ENCODE measurements at regions not wholly inside any gene's neighbourhood (a gene's known extent, or its start where the extent isn't known, plus 50 kb on each side); places are given as distances from the start of the nearest gene placed in this dataset.

DNA sequence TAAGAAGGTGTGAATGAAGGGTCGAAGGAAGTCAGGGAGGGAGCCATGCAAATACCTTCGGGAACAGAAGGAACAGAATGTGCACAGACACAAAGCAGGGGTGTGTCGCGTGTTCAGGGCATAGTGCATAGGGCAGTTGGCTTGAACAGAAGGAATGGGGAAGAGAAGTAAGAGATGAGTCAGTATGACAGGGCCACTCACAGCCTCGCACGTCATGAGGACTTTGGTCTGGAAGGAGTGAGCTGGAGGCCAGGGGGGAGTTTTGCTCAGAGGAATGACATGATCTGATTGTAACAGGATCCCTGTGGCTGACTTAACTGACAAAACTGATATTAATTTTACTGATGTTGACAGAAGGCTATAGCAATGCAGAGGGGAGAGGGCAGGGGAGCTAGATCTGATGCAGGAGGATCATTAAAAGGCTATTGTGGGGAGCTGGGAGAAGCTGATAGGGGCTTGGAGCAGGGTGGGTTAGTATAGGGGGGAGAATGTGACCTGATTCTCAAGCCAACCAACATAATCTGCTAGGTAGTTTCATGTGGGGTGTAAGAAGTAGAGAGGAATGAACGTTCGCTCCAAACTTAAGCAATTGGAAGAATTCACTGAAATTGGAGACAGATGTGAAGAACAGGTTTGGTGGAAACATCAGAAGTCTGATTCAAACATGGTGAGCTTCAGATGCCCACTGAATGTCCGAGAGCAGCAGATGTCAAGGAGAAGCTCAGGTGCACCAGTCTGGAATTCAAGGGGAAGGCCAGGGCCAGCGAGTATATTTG is 60.4 kb upstream of the COPS8 start (continued):
- TF ChIP-seq, protein P1, sequence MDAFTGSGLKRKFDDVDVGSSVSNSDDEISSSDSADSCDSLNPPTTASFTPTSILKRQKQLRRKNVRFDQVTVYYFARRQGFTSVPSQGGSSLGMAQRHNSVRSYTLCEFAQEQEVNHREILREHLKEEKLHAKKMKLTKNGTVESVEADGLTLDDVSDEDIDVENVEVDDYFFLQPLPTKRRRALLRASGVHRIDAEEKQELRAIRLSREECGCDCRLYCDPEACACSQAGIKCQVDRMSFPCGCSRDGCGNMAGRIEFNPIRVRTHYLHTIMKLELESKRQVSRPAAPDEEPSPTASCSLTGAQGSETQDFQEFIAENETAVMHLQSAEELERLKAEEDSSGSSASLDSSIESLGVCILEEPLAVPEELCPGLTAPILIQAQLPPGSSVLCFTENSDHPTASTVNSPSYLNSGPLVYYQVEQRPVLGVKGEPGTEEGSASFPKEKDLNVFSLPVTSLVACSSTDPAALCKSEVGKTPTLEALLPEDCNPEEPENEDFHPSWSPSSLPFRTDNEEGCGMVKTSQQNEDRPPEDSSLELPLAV (CRISPR knock-in tag; conservative IDR thresholded peaks at IDR 0.05; ENCODE audit: low read depth) = no peak
- no peak for TF ChIP-seq SNAI1 (CRISPR knock-in tag; IDR thresholded peaks at IDR 0.05; ENCODE audit: borderline replicate concordance)
- TF ChIP-seq, protein P2, sequence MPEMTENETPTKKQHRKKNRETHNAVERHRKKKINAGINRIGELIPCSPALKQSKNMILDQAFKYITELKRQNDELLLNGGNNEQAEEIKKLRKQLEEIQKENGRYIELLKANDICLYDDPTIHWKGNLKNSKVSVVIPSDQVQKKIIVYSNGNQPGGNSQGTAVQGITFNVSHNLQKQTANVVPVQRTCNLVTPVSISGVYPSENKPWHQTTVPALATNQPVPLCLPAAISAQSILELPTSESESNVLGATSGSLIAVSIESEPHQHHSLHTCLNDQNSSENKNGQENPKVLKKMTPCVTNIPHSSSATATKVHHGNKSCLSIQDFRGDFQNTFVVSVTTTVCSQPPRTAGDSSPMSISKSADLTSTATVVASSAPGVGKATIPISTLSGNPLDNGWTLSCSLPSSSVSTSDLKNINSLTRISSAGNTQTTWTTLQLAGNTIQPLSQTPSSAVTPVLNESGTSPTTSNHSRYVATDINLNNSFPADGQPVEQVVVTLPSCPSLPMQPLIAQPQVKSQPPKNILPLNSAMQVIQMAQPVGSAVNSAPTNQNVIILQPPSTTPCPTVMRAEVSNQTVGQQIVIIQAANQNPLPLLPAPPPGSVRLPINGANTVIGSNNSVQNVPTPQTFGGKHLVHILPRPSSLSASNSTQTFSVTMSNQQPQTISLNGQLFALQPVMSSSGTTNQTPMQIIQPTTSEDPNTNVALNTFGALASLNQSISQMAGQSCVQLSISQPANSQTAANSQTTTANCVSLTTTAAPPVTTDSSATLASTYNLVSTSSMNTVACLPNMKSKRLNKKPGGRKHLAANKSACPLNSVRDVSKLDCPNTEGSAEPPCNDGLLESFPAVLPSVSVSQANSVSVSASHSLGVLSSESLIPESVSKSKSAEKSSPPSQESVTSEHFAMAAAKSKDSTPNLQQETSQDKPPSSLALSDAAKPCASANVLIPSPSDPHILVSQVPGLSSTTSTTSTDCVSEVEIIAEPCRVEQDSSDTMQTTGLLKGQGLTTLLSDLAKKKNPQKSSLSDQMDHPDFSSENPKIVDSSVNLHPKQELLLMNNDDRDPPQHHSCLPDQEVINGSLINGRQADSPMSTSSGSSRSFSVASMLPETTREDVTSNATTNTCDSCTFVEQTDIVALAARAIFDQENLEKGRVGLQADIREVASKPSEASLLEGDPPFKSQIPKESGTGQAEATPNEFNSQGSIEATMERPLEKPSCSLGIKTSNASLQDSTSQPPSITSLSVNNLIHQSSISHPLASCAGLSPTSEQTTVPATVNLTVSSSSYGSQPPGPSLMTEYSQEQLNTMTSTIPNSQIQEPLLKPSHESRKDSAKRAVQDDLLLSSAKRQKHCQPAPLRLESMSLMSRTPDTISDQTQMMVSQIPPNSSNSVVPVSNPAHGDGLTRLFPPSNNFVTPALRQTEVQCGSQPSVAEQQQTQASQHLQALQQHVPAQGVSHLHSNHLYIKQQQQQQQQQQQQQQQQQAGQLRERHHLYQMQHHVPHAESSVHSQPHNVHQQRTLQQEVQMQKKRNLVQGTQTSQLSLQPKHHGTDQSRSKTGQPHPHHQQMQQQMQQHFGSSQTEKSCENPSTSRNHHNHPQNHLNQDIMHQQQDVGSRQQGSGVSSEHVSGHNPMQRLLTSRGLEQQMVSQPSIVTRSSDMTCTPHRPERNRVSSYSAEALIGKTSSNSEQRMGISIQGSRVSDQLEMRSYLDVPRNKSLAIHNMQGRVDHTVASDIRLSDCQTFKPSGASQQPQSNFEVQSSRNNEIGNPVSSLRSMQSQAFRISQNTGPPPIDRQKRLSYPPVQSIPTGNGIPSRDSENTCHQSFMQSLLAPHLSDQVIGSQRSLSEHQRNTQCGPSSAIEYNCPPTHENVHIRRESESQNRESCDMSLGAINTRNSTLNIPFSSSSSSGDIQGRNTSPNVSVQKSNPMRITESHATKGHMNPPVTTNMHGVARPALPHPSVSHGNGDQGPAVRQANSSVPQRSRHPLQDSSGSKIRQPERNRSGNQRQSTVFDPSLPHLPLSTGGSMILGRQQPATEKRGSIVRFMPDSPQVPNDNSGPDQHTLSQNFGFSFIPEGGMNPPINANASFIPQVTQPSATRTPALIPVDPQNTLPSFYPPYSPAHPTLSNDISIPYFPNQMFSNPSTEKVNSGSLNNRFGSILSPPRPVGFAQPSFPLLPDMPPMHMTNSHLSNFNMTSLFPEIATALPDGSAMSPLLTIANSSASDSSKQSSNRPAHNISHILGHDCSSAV (CRISPR knock-in tag; IDR thresholded peaks at IDR 0.05; ENCODE audit: borderline replicate concordance) = no peak
- TF ChIP-seq, protein P3, sequence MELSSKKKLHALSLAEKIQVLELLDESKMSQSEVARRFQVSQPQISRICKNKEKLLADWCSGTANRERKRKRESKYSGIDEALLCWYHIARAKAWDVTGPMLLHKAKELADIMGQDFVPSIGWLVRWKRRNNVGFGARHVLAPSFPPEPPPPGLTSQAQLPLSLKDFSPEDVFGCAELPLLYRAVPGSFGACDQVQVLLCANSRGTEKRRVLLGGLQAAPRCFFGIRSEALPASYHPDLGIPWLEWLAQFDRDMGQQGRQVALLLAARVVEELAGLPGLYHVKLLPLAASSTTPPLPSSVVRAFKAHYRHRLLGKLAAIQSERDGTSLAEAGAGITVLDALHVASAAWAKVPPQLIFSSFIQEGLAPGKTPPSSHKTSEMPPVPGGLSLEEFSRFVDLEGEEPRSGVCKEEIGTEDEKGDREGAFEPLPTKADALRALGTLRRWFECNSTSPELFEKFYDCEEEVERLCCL (CRISPR knock-in tag; IDR thresholded peaks at IDR 0.05; ENCODE audit: borderline replicate concordance) = no peak
- TF ChIP-seq, protein P4, sequence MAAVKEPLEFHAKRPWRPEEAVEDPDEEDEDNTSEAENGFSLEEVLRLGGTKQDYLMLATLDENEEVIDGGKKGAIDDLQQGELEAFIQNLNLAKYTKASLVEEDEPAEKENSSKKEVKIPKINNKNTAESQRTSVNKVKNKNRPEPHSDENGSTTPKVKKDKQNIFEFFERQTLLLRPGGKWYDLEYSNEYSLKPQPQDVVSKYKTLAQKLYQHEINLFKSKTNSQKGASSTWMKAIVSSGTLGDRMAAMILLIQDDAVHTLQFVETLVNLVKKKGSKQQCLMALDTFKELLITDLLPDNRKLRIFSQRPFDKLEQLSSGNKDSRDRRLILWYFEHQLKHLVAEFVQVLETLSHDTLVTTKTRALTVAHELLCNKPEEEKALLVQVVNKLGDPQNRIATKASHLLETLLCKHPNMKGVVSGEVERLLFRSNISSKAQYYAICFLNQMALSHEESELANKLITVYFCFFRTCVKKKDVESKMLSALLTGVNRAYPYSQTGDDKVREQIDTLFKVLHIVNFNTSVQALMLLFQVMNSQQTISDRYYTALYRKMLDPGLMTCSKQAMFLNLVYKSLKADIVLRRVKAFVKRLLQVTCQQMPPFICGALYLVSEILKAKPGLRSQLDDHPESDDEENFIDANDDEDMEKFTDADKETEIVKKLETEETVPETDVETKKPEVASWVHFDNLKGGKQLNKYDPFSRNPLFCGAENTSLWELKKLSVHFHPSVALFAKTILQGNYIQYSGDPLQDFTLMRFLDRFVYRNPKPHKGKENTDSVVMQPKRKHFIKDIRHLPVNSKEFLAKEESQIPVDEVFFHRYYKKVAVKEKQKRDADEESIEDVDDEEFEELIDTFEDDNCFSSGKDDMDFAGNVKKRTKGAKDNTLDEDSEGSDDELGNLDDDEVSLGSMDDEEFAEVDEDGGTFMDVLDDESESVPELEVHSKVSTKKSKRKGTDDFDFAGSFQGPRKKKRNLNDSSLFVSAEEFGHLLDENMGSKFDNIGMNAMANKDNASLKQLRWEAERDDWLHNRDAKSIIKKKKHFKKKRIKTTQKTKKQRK (IDR thresholded peaks at IDR 0.05; ENCODE audit: low read length) = no peak
- TF ChIP-seq, protein P5, sequence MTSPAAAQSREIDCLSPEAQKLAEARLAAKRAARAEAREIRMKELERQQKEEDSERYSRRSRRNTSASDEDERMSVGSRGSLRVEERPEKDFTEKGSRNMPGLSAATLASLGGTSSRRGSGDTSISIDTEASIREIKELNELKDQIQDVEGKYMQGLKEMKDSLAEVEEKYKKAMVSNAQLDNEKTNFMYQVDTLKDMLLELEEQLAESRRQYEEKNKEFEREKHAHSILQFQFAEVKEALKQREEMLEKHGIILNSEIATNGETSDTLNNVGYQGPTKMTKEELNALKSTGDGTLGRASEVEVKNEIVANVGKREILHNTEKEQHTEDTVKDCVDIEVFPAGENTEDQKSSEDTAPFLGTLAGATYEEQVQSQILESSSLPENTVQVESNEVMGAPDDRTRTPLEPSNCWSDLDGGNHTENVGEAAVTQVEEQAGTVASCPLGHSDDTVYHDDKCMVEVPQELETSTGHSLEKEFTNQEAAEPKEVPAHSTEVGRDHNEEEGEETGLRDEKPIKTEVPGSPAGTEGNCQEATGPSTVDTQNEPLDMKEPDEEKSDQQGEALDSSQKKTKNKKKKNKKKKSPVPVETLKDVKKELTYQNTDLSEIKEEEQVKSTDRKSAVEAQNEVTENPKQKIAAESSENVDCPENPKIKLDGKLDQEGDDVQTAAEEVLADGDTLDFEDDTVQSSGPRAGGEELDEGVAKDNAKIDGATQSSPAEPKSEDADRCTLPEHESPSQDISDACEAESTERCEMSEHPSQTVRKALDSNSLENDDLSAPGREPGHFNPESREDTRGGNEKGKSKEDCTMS (CRISPR knock-in tag; conservative IDR thresholded peaks at IDR 0.05) = no peak
- no peak for TF ChIP-seq CENPT (CRISPR knock-in tag; IDR thresholded peaks at IDR 0.05; ENCODE audit: low read depth)
- TF ChIP-seq, protein P6, sequence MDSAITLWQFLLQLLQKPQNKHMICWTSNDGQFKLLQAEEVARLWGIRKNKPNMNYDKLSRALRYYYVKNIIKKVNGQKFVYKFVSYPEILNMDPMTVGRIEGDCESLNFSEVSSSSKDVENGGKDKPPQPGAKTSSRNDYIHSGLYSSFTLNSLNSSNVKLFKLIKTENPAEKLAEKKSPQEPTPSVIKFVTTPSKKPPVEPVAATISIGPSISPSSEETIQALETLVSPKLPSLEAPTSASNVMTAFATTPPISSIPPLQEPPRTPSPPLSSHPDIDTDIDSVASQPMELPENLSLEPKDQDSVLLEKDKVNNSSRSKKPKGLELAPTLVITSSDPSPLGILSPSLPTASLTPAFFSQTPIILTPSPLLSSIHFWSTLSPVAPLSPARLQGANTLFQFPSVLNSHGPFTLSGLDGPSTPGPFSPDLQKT (CRISPR knock-in tag; IDR thresholded peaks at IDR 0.05; ENCODE audit: borderline replicate concordance) = no peak

All from HepG2 (cell line).